NT2/D1 (cell line): ENCODE measurements at regions not wholly inside any gene's neighbourhood (a gene's known extent, or its start where the extent isn't known, plus 50 kb on each side); places are given as distances from the start of the nearest gene placed in this dataset.

Experiments used
- SUZ12 ChIP-seq: IDR thresholded peaks from 2 replicates; pipeline ENCODE4 v1.6.1; 2011; ENCODE audit not compliant: insufficient read length, insufficient read depth; ENCODE audit errors: extremely low read depth
- YY1 ChIP-seq: IDR thresholded peaks from 2 replicates; pipeline ENCODE4 v1.6.1; 2011; ENCODE audit not compliant: insufficient read length, insufficient read depth
- ZNF274 ChIP-seq: IDR thresholded peaks from 2 replicates; pipeline ENCODE4 v1.6.1; 2011; ENCODE audit warnings: mild to moderate bottlenecking, low read depth, low read length

DNA sequence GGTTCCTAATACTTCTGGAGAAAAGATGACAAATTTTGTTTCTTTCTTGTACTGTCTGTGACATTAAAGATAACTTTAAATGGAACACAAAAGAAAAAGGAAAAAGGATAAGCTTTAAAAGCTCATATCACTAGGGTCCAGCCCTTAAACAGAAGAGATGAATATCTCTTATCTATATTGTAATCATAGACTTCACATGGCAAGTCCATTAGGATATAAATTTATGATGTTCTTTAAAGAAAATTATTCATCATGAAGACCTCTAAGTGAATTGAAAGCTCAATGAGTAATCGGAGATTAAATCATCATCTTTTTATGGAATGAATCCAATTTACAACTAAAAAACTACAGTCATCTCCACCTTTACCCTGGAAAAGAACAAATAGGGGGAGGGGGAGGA lies 111.6 kb upstream of the SATB2 start:
- TF ChIP-seq ZNF274: no peak
- TF ChIP-seq YY1: no peak
- TF ChIP-seq SUZ12: no peak
